ENCODE measurements at regions not wholly inside any gene's neighbourhood (a gene's known extent, or its start where the extent isn't known, plus 50 kb on each side); places are given as distances from the start of the nearest gene placed in this dataset.

DNA sequence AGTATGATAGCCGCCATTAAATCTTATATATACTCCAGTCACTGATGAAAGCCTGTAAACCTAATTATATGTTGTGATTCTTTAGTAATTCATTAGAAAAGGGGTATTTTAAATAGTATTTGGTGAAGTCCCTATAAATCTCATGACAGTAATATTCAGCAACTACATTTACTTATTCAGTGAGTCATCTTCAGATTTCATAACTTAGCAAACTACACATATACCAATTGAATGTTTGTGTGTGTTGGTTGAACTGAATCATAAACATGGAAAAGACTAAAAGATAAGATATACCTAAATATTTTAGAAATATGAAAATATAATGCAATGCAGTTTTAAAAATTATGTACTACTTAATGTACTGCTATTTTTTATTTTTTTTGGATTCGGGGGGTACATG, 1050.4 kb downstream of the MAT2B start:
- DNase-seq: no peak

DNA sequence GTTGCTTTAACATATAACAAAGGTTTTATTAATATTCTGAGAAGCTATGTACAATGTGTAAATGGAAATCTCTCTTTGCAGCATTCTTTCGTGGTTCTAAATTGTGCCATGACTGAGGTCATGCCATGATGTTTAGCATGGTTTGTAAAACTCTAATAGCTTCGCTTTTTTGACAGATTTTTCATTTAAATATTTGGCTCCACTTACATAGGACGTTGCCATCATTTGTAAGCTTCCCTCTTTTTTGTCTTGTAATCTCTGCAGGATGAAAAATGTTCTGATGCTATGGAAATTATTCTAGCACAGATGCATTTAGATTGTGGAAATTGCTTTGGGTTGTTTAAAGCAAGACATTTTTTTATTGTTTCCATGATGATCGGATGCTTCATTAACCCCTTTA, 1054.8 kb downstream of the MAT2B start:
- no peak for DNase-seq

DNA sequence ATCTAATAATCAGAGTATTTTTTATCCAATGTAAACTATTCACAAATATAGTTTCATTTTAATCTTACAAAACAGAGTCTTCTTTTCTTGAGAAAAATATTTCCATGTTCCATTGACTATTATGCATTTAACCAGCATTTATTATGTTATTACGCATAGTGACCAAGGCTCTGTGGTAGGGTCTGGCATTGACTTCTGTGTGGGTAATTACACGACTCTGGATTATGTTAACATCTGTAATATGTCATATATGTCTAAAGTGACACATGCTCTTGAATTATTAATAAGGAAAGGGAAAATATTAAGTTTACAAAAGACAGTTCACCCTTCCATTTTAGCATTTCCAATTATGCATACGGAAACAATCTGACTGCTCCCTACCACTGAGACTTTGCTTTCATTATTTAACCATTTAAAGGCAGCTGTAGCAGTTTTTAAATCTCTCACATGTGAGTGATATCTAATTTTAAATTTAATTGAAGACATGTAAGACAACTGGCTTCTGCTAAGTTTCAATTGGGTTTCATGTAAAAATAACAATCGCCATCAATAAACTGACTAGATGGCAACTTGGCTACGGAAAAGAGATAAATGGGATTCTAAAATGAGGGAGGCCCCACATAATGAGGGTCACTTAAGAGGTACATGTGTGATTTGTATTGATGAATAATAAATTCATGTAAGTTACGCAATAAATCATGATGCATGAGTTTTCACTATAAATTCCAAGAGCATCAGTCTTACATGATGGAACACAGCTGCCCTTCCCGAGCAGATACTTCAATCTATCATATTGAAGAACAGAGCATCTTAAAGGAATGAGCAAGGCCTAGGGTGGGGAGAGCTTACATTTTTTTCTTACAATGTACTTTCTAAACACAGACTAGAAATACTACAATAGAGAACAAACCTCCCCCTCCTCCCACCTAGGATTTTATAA, 1056.8 kb downstream of the MAT2B start:
- no peak for DNase-seq

DNA sequence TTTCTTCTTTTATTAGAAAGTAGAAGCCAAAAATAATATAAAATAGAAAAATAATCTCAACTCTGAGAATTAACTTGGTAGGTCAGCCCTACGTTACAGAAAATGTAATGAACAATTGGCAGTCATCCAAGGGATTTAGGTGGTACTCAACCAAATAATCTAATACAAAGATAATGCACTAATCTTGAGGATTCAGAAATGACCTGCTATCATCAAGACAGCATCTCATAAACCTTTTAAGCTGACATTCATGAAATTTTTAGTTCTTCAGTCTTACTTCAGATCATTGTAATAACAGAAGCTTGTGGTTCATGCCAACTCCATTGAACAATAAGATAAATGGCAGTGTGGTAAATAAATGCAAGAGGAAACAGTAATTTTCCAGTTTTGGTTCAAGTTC, 1058.0 kb downstream of the MAT2B start:
- no peak for DNase-seq

DNA sequence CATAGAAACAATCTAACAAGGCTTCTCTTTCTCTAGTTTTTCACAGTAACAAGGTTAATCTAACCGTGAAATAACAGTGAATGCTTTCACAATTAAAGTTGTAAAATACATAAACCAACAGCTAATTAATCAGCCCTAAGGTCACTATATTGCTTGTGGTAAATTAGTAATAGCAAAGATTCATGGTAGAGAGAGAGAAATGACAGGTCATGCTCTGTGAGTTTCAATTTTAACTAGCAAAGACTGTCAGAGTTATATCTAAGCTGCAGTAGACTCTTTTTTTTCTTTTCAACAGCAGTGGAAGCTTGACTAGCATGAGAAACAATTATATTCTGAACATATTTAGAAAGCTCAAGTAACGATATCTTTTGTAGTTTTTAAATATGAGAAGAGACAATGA, 1068.0 kb downstream of the MAT2B start:
- no peak for DNase-seq

DNA sequence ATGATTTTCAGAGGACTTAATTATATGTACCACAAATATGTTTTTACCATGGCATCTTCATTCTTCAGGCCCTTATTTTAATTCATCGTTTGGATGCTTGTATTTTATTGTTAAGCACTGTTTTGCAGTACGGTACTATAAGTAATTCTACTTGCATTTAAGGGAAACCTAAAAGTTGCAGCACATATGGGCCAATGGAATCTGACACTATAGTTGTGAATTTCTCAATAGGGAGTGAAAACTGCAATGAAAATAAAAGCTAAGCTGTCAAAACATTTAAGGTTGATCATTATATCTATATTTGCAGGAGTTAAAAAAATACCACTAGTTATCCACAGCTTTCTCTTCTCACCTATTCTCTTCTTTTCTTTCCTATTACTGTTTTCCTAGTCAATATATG, 1071.8 kb downstream of the MAT2B start:
- DNase-seq: no peak

DNA sequence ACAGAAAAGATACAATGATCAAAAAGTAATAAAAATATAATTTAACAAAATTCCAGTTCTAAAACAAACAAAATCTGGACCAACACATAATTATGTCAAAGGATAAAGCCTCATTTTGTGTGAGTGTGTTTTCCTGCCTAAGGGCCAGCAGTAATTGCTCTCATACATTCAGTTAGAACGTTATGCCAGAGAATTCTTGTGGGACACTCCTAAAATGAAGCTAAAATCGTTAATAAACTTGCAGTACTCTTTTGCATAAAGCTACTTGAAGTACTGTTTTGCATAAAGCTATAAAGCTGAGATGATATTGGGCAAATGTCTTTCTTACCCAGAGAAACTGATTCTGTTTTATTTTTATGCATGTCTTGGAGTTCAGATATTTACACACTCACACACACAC, 1072.3 kb downstream of the MAT2B start:
- DNase-seq: no peak

DNA sequence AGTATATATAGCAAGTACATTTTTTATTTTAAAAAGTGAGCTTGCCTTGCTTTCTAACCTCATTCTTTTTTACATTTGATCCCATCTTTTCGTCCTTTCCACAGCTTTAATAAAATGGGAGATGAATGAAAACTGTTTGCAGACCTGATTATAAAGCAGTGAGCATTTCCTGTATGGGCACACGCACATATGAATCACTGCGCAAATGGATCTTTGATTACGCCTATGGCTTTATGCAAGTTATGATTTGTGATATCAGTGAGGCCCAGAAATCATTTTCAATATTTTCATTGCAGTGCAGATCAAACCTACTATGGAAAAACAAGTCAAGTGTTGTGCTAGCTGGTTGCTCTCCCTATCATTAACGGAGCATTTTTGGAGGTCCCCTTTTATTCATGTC, 1073.0 kb downstream of the MAT2B start:
- no peak for DNase-seq

DNA sequence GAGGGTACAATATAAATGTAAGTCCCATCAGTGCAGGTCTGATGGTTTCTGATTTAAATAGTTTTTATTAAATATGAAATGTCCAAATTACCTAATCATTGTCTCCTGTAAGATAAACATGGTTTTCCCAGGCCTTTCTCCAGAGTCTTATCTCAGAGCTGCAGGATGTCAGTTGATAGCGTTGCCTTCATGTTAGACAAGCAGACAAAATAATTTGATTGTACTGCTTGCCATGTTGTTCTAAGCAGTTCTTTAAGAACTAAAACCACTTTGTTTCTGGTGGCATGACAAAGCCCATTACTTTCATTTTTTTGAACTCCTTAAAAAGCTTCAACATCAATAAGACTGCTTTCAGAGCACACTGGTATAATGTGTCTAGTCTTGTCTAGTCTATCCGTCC, 1073.5 kb downstream of the MAT2B start:
- DNase-seq: no peak

DNA sequence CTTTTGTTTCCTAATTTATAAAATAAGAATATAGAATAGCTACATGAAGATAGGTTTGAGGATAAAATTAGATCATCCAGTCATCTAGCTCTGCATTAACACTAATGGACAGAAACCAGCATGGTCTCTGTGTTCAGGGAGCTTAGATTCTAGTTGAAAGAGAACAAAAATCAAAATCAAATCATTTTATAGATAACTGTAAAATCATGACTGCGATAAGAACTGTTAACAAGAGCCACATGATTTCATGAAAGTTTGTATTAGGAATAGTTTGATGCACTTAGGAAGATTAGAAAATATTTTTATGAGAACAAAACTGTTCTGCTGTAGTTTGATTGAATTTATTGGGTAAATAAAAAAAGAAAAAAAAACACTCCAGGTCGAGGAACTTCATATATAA, 1074.7 kb downstream of the MAT2B start:
- DNase-seq: no peak

DNA sequence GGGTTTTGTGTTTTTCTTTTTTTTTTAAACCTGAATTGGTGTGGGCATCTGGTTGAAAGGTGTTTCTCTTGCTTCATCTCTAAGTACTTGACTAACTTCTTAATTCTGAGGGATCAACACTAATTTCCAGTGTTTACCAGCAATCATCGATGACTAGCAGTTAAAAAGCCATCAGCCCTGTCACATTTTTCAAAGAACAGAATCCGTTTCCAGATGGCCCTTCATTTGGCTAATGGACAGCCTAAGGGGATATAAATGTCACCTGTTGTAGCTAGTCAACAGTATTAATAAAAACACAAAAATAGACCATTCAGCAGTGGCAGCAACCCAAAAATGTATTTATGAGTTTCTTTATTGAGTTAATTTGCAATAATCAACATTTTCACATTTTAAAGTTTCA, 1076.5 kb downstream of the MAT2B start:
- DNase-seq: no peak

DNA sequence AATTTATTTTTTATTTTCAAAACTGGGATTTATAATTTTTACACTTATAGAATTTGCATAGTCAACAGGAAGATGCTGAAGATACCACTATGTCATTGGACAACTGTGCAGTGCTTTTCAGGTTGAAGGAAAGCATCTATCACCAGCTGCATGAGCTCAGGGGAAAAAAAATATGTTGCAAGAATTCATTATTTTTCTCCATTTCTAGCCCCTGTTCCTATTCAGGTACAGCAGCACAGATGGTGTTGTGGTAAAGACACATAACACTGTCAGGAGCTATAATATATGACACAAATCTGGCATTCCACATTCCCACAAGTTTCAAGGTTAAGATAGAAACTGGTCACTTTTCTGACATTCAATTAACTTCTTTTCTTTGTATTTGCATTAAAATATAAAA, 1088.6 kb downstream of the MAT2B start:
- no peak for DNase-seq

DNA sequence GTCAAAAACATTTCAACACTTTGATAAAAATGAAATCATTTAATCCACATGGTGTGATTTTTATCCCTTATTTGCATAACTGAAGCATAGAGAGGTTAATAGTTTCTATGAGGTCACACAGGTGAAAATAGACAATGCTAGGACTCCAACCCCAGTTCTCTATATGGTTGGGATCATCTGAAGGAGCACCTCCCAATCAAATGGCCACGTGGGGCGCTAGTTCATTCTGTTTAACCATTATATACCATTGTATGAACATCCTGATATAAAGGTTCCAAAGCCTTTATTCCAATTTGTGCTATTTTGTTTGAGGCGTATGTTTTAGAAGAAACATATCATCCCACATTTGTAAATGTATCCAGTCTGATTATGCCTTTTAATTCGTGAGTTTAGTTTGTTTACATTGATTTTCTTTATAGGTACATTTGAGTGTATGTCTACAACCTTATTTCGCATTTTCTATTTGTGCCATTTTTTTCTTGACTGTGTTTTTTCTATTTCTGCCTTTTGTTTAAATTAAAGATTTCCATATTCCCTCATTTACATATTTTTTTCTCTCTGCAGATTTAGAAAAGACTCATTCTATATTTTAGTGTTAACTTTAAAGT, 1092.0 kb downstream of the MAT2B start:
- no peak for DNase-seq

DNA sequence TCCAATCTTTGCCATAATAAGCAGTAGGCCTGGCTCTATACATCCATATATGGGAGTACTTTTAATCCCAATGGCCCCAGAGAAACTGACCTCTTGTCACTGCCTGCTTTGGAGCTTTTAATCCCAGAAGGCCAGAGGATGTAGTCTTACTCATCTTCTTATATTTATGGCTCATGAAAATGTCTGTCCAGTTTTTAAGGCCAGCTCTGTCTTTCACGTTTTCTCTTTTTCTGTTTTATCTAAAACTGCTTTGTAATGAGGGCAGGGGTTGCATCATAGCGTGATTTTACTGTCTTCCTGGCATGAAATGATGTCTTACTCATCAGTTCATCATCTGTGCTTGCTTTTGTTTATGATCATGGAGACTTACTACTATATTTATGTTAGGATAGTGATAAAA, 1094.9 kb downstream of the MAT2B start:
- DNase-seq: no peak

DNA sequence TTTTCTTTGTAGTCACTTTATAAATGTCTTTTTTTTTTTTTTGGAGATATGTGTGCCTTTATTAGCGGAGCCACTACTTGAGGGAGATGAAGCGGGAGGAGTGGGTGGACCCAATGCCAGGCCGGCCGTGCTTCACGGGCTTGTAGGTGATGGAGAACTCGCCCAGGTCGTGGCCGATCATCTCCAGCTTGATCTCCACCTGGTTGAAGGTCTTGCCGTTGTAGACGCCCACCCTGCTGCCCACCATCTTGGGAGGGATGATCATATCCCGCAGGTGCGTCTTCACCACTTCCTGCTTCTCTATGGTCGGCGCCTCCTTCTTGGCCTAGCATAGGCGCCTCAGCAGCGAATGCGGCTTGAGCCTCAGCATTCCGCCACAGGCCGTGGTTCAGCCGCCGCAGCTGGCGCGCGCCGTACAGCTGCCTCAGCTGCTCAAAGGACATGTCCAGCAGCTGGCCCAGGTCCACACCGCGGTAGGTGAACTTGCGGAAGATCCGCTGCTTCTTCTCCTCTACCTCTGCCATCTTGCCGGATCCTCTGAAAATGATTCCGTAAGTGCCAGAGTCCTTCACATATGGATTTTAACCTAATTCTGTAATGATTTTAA, 1095.6 kb downstream of the MAT2B start:
- no peak for DNase-seq

DNA sequence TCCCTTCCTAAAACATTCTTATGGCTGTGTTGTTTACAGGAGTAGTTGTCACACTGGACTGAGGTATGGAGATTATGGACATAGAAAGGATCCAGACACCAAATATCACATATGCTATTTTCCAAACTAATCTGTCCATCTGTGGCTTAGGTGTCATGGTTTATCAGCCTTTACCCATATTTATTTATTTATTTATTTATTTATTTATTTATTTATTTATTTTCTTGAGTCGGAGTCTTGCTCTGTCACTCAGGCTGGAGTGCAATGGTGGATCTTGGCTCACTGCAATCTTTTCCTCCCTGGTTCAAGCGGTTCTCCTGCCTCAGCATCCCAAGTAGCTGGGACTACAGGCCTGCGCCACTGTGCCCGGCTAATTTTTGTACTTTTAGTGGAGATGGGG, 1103.1 kb downstream of the MAT2B start:
- no peak for DNase-seq

DNA sequence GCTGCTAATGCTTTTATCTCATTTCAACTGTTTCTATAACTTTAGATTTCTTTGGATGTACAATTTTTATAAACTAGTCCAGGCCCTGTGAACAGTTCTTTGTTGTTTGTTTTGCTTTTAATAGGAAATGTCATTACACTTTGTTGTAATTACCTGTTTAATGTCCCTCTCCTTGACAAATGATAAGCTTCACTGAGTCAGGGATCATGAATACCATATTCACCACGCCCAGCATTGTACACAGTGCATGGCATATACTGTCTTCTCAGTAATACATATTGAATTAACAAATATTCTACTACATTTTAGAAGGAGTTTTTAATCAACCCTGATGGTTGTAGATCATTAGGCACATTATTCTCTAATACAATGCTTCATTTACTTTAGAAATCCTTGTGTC, 1105.0 kb downstream of the MAT2B start:
- no peak for DNase-seq

DNA sequence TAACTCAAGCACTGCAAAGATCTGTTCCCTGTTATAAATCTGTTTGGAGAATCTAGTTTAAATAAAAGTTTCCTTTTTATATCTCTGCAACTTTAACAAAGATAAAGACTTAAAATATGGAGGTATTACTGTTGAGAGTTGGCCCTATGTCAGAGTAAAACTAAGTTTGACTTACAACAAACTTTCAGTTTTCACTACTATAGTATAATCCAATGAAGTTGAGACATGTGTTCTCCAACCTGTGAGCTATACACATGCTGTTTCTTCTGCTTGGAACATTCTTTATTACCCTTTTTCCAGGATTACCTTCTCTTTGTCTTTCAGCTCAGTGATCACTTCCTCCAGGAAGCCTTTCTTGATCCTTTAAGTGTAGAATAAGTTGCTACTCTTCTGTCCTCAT, 1109.3 kb downstream of the MAT2B start:
- DNase-seq: no peak

DNA sequence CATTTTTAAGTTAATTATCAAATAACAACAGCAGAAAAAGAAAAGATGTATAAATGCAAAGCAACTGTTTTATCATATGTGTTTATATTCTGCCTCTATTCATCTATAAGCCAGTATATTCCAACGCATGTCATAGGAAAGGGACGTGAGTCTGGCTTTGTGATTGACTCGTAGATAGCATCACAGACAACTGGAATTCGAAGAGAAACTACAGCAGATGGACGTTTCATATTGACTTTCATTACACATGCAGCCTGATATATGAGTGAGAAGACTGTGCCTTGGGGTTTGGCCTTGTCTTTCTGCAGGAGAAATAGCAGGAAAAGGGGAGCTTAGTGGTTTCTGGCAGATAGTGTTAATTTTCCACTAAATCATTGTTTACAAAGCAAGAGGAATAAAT, 1111.9 kb downstream of the MAT2B start:
- no peak for DNase-seq

DNA sequence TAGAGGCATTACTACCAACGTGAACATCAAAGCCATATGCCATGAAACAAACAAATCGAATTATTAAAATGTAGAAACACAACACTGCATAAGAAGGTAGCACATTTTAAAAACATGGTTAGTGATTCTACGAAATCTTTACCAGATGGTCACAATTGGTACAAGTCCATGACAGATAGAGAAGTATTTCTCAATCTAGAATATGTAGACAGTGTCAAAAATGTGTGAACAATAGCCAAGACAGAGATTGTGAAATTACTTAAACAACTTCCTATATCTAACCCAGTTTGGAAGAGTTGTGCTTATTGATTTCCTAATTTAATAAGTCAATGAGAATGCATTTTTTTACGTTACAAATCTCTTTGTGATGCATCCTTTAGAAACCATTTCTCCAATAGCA, 1121.6 kb downstream of the MAT2B start:
- no peak for DNase-seq

DNA sequence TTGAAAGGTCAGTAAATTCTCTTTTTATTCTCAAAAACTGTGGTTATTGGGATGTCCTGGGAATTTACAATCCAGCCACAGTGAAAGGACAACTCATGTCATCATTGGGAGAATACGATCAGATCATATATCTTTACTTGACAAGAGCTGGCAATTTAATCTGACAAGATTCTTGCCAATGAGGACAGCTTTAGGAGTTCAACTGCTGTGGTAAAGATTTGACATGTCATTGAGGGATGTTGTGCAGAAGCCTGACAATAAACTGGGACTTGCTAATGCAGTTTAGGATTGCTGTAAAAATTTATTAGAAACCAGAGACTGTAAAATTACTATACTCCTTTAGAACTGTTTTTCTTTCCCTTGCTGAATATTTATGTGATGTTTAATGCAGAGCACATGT, 1131.0 kb downstream of the MAT2B start:
- DNase-seq: no peak

DNA sequence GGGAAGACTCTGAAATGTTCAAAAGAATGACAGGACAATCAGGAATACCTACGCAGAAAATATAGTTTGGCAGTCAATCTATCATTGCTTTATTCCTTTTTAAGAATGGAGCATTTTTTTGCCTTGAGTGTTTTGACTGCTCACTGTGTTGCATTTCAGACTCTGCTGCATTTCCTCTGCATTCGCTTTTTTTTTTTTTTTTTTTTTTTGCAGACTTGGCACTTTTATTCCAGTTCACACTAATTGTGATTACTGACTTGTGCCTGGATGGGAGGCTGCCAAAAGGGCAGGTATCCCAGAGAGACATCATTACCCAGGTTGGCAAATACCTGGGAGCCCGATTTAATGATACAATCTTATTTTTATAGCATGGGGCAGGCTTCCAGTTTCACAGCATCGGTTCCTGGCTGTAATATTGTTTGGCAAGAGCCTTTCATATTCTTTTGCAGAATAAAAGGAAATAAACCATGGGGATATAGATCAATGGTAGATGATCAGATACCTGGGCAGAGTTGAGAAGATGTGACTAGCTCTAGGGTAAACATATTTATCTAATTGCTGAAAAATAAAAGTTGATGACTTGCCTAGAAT, 1132.6 kb downstream of the MAT2B start:
- DNase-seq: no peak

DNA sequence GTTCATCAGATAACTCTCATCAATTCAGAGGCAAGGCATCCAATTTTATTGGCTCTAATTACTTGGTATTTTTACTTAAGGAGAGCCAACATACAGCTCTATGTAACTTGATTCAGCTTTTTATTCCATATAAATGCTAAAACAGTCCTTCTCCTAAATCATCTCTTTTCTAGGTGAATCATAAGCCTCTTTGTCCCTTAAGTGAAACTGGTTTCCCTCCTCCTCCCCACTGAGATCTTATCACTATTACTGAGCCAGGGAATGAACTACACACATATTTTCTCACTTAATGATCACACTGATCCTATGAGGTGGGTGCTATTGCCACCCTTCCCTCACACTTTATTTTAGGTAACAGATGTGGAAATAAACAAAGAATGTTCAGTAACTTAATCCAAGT, 1143.8 kb downstream of the MAT2B start:
- DNase-seq: no peak

DNA sequence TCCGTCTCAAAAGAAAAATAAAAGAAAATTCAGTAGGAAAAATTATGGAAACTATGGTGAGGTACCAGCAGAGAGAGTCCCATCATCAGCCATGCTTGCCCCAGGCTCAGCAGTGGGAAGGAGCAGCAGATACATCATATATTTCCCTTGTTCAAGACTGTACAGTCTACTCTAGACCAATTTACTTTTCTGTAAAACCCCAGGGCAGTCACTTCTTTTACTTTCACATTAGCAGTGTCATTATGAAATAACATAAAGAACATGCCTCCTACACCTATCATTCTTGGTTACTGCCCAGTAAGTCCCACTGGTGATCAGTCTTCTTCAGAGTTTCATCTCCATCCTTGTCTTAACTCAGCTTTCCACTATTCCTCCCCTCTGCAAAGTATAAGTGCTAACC, 1145.0 kb downstream of the MAT2B start:
- DNase-seq: no peak

All from NCI-H1436 (cell line).